ENCODE measurements at regions not wholly inside any gene's neighbourhood (a gene's known extent, or its start where the extent isn't known, plus 50 kb on each side); places are given as distances from the start of the nearest gene placed in this dataset.

- TF ChIP-seq CTCF (conservative IDR thresholded peaks at IDR 0.05; ENCODE audit: low read depth, low read length) (no peak), EZH2 (IDR thresholded peaks at IDR 0.05; ENCODE audit: borderline replicate concordance, low read depth, low read length, poor library complexity, severe bottlenecking) (no peak)
These were observed 59.3 kb upstream of the NDP start for GRCh38 chrX:44032479-44032878.
